Smooth muscle cell (in vitro differentiated cells): ENCODE measurements at regions not wholly inside any gene's neighbourhood (a gene's known extent, or its start where the extent isn't known, plus 50 kb on each side); places are given as distances from the start of the nearest gene placed in this dataset.

Source experiments
- DNase-seq: peaks from one replicate; lab custom pipeline; 2025; ENCODE audit not compliant: unreplicated experiment; lab: John Stamatoyannopoulos, UW
- H2AFZ ChIP-seq: fragments of 200-600 bp; sonication (generic); 2 replicates; pipeline ENCODE4 v1.6.0; 2016; ENCODE audit warnings: antibody characterized with exemption, low read depth, mild to moderate bottlenecking
- H3F3A ChIP-seq: fragments of 200-600 bp; sonication (generic); 2 replicates; pipeline ENCODE4 v1.6.0; 2017; ENCODE audit warnings: antibody characterized with exemption, low read depth
- H3K27ac ChIP-seq: fragments of 200-600 bp; sonication (generic); 2 replicates; pipeline ENCODE4 v1.5.1; 2016; ENCODE audit warnings: low read depth, mild to moderate bottlenecking
- H3K27me3 ChIP-seq: fragments of 200-600 bp; sonication (generic); 2 replicates; pipeline ENCODE4 v1.6.1; 2016; ENCODE audit warnings: low read depth, mild to moderate bottlenecking
- H3K36me3 ChIP-seq: fragments of 200-600 bp; sonication (generic); 2 replicates; pipeline ENCODE4 v1.5.1; 2016; ENCODE audit warnings: low read depth
- H3K4me1 ChIP-seq: fragments of 200-600 bp; sonication (generic); 2 replicates; pipeline ENCODE4 v1.5.1; 2016; ENCODE audit warnings: low read depth
- H3K4me2 ChIP-seq: fragments of 200-600 bp; sonication (generic); 2 replicates; pipeline ENCODE4 v1.6.0; 2016; ENCODE audit warnings: mild to moderate bottlenecking
- H3K4me3 ChIP-seq: fragments of 200-600 bp; sonication (generic); 2 replicates; pipeline ENCODE4 v1.5.1; 2016; ENCODE audit warnings: mild to moderate bottlenecking
- H3K79me2 ChIP-seq: fragments of 200-600 bp; sonication (generic); 2 replicates; pipeline ENCODE4 v1.6.0; 2016; ENCODE audit warnings: low read depth, mild to moderate bottlenecking
- H3K9ac ChIP-seq: fragments of 200-600 bp; sonication (generic); 2 replicates; pipeline ENCODE4 v1.6.0; 2016; ENCODE audit warnings: low read depth
- H3K9me3 ChIP-seq: fragments of 200-600 bp; sonication (generic); replicated peaks from 2 replicates; pipeline ENCODE4 v1.5.1; 2016; ENCODE audit warnings: low read depth
- H4K20me1 ChIP-seq: fragments of 200-600 bp; sonication (generic); 2 replicates; pipeline ENCODE4 v1.6.0; 2016; ENCODE audit warnings: low read depth
- CTCF ChIP-seq: fragments of 200-600 bp; sonication (generic); IDR thresholded peaks from 2 replicates; pipeline ENCODE4 v1.5.1; 2017; ENCODE audit warnings: borderline replicate concordance, mild to moderate bottlenecking, antibody characterized with exemption; ENCODE audit not compliant: insufficient read depth, poor library complexity, severe bottlenecking
- WGBS: methylation state at CpG from one replicate; pipeline ENCODE4 v1.1.7; 2016; ENCODE audit warnings: low lambda C conversion rate; 5-methylcytosine and 5-hydroxymethylcytosine counted together

- H2AFZ ChIP-seq = no peak overlapping the region
- DNase-seq = no peak
These were observed 76.0 kb upstream of the WNT7B start for GRCh38 chr22:46052801-46053562.

GRCh38 chr22:46053563-46054090, 76.7 kb upstream of the WNT7B start:
- DNase-seq = no peak
- H3K27me3 ChIP-seq = no peaks in the 10 kb centered on the region
- H3K4me2 ChIP-seq = no peak overlapping the region
- H2AFZ ChIP-seq = no peak overlapping the region
- no peaks in the 10 kb centered on the region for H3F3A ChIP-seq
- H3K9me3 ChIP-seq = no peaks in the 10 kb centered on the region
- no peak for TF ChIP-seq CTCF
- H3K79me2 ChIP-seq = no peaks in the 10 kb centered on the region
- no peaks in the 10 kb centered on the region for H3K36me3 ChIP-seq
- H3K4me1 ChIP-seq = no peaks in the 10 kb centered on the region
- 97% methylated on average over 7 of the region's 37 CpGs for WGBS
- no peak overlapping the region for H3K9ac ChIP-seq
- no peak overlapping the region for H3K4me3 ChIP-seq
- no peak overlapping the region for H3K27ac ChIP-seq
- no peaks in the 10 kb centered on the region for H4K20me1 ChIP-seq

More at GRCh38 chr22:46052801-46053562, 76.0 kb upstream of the WNT7B start:
- Histone ChIP-seq H4K20me1 (no peaks in the 10 kb centered on the region), H3K4me2 (no peak overlapping the region), H3K9me3 (no peaks in the 10 kb centered on the region), H3K27me3 (no peaks in the 10 kb centered on the region), H3K4me1 (no peaks in the 10 kb centered on the region), H3K36me3 (no peaks in the 10 kb centered on the region), H3F3A (no peaks in the 10 kb centered on the region), H3K4me3 (no peak overlapping the region), H3K9ac (no peak overlapping the region), H3K79me2 (no peaks in the 10 kb centered on the region), H3K27ac (no peak overlapping the region)
- TF ChIP-seq CTCF = no peak
- 85% methylated on average over 26 of the region's 26 CpGs for WGBS

- no peaks in the 10 kb centered on the region for H3K4me1 ChIP-seq
- no peak overlapping the region for H3K9ac ChIP-seq
- H3K27me3 ChIP-seq = no peaks in the 10 kb centered on the region
- TF ChIP-seq CTCF = no peak
- H3K9me3 ChIP-seq = no peaks in the 10 kb centered on the region
- no peak overlapping the region for H3K27ac ChIP-seq
- no peak overlapping the region for H2AFZ ChIP-seq
- H3K4me3 ChIP-seq = no peak overlapping the region
- H3K4me2 ChIP-seq = no peak overlapping the region
- H3K79me2 ChIP-seq = no peaks in the 10 kb centered on the region
- no peak for DNase-seq
- H3K36me3 ChIP-seq = no peaks in the 10 kb centered on the region
- WGBS = 91% methylated on average over 26 of the region's 42 CpGs
- no peaks in the 10 kb centered on the region for H3F3A ChIP-seq
- H4K20me1 ChIP-seq = no peaks in the 10 kb centered on the region
These were observed 77.4 kb upstream of the WNT7B start for GRCh38 chr22:46054091-46055073.
